ENCODE measurements at regions not wholly inside any gene's neighbourhood (a gene's known extent, or its start where the extent isn't known, plus 50 kb on each side); places are given as distances from the start of the nearest gene placed in this dataset.

- 89% methylated on average over 3 of the region's 3 CpGs; no CpG with 5 or more reads in 1 of the 2 experiments for WGBS, 2 experiments (ENCODE audit: extremely low coverage in 1 of 2, insufficient coverage in 1 of 2, insufficient read length in 1 of 2, insufficient replicate concordance in 2 of 2, low coverage in 1 of 2, low lambda C conversion rate in 2 of 2, missing lambda C conversion rate in 1 of 2)
- Histone ChIP-seq H3K56ac (replicated peaks; ENCODE audit: insufficient read length, low read depth, low read length) (no peak overlapping the region), H4K91ac (replicated peaks; ENCODE audit: insufficient read length, low read length) (no peak overlapping the region), H2AFZ (ENCODE audit: low read length) (peak overlapping the region; percentile 48; the same call in 1 of the 2 replicates), H2BK20ac (ENCODE audit: low read length) (no peak overlapping the region), H3K14ac (ENCODE audit: insufficient read length) (no peak overlapping the region), H3K9me3 (ENCODE audit: insufficient read depth in 2 of 2, low read depth in 1 of 2, low read length in 1 of 2) (no peaks in the 10 kb centered on the region), H3K36me3 (ENCODE audit: control insufficient read depth in 2 of 4, insufficient read depth in 4 of 4, low read length in 3 of 4) (no peaks in the 10 kb centered on the region), H4K5ac (ENCODE audit: insufficient read length, low read depth, low read length) (no peak overlapping the region), H4K8ac (ENCODE audit: extremely low read depth, insufficient read depth, low read length) (no peak overlapping the region), H2BK120ac (replicated peaks; ENCODE audit: low read depth, low read length) (no peak overlapping the region), H3K4ac (replicated peaks; ENCODE audit: insufficient read length, low read depth, low read length) (no peak overlapping the region), H3K27me3 (replicated peaks in 1 of 4; ENCODE audit: control insufficient read depth in 3 of 4, extremely low read depth in 1 of 4, insufficient read depth in 3 of 4, low read length in 3 of 4) (no peaks in the 10 kb centered on the region), H3K79me2 (ENCODE audit: control insufficient read depth in 1 of 2, insufficient read depth in 2 of 2, low read length in 2 of 2) (no peaks in the 10 kb centered on the region), H4K20me1 (replicated peaks in 1 of 2; ENCODE audit: control insufficient read depth in 1 of 2, insufficient read depth in 2 of 2, low read length in 2 of 2) (no peaks in the 10 kb centered on the region), H3K23ac (ENCODE audit: insufficient read length) (no peak overlapping the region), H3K4me2 (ENCODE audit: insufficient read depth in 1 of 2, low read depth in 2 of 2, low read length in 2 of 2) (no peak overlapping the region), H2BK15ac (ENCODE audit: low read length) (no peak overlapping the region), H3K9ac (replicated peaks in 1 of 4; ENCODE audit: extremely low read depth in 1 of 4, low read depth in 3 of 4, low read length in 3 of 4) (no peak overlapping the region), H2BK12ac (ENCODE audit: low read depth, low read length) (no peak overlapping the region), H3K4me3 (ENCODE audit: extremely low read depth in 1 of 4, insufficient read depth in 2 of 4, low read depth in 3 of 4, low read length in 4 of 4) (no peak overlapping the region), H3K4me1 (replicated peaks in 1 of 4; ENCODE audit: control insufficient read depth in 3 of 4, insufficient read depth in 4 of 4, low read length in 3 of 4) (no peaks in the 10 kb centered on the region), H3K79me1 (ENCODE audit: low read depth, low read length) (no peaks in the 10 kb centered on the region), H3K18ac (ENCODE audit: extremely low read depth, low read length) (no peak overlapping the region), H2AK5ac (ENCODE audit: low read depth, low read length) (no peak overlapping the region), H2BK5ac (ENCODE audit: low read depth, low read length) (no peak overlapping the region), H3K23me2 (ENCODE audit: low read depth, low read length) (peaks cover 2% of the 10 kb centered on the region; the same call in 1 of the 2 replicates), H3K27ac (ENCODE audit: low read depth, low read length) (no peak overlapping the region)
- FAIRE-seq (no peak), DNase-seq (ENCODE audit: low read depth in 1 of 2, low spot score in 2 of 2) (no peak)
- CTCF ChIA-PET (ENCODE audit: partially characterized antibody): no interaction called here
- POLR2A ChIA-PET (ENCODE audit: partially characterized antibody): no interaction called here
- TF ChIP-seq KDM4A (IDR thresholded peaks at IDR 0.05; ENCODE audit: low read depth, low read length, severe bottlenecking): no peak
Observed at GRCh38 chr7:27300421-27300820, 57.8 kb downstream of the EVX1 start.
